ENCODE measurements at regions not wholly inside any gene's neighbourhood (a gene's known extent, or its start where the extent isn't known, plus 50 kb on each side); places are given as distances from the start of the nearest gene placed in this dataset.
"Not testable (repeated sequence)": the region's sequence is repeated elsewhere in the genome, so short reads cannot be mapped to it uniquely, and the experiment has no call there.

- H3K4me3 ChIP-seq (replicated peaks in 1 of 3; ENCODE audit: insufficient read depth in 1 of 3, low read depth in 2 of 3, low read length in 3 of 3); CTCF ChIA-PET (ENCODE audit: low intra/inter-chr PET ratio, low total read pairs); H3K9me3 ChIP-seq (ENCODE audit: low read length); H3K9ac ChIP-seq (ENCODE audit: insufficient read depth, low read depth, low read length); H3K79me2 ChIP-seq (ENCODE audit: insufficient read depth, low read length); H2AFZ ChIP-seq (ENCODE audit: low read length); H4K20me1 ChIP-seq (ENCODE audit: insufficient read depth, low read length); intact Hi-C loops (cut with micrococcal nuclease; ENCODE audit: unreplicated experiment); DNase-seq (ENCODE audit: low spot score); FAIRE-seq; BruUV-seq (replicated peaks); H3K27ac ChIP-seq (ENCODE audit: extremely low read length, insufficient read depth, low read length); H3K4me2 ChIP-seq (ENCODE audit: low read depth, low read length); in situ Hi-C loops (cut with HindIII; ENCODE audit: extremely low pct_ligation_motif_present, low pct_unique_long_range_greater_than_20kb); ATAC-seq; H3K27me3 ChIP-seq (ENCODE audit: control insufficient read depth in 1 of 2, insufficient read depth in 2 of 2, low read length in 2 of 2); H3K36me3 ChIP-seq (replicated peaks in 1 of 2; ENCODE audit: control insufficient read depth in 1 of 2, insufficient read depth in 2 of 2, low read length in 2 of 2): not testable (repeated sequence)
- WGBS (ENCODE audit: low lambda C conversion rate), result 50% methylated on average over 2 of the region's 2 CpGs
- TF ChIP-seq PPARG (CRISPR knock-in tag; conservative IDR thresholded peaks at IDR 0.05), result 0 out of 2 replicates have a peak, but pooled peaks have one; percentile 30
- POLR2A ChIA-PET, result interaction anchor here (0.6 kb wide), 1 partner anchor 145 kb away, joined by 3 read pairs; no protein-coding TSS in a partner anchor
- peaks cover 32% of the 10 kb centered on the region for H3K4me1 ChIP-seq (ENCODE audit: insufficient read depth, low read length)
Observed at GRCh38 chr2:64925930-64926722, 63.1 kb upstream of the SLC1A4 start.

GRCh38 chr2:64928813-64929212 is 60.4 kb upstream of the SLC1A4 start:
- POLR2A ChIA-PET, result no interaction called here
- FAIRE-seq, result no peak
- no peaks in the 10 kb centered on the region for H4K20me1 ChIP-seq (ENCODE audit: insufficient read depth, low read length)

More at GRCh38 chr2:64928813-64929212, 60.4 kb upstream of the SLC1A4 start:
- peaks cover 9% of the 10 kb centered on the region for H3K4me1 ChIP-seq (ENCODE audit: insufficient read depth, low read length)
- 4% methylated on average over 1 of the region's 1 CpG for WGBS (ENCODE audit: low lambda C conversion rate)
- H3K4me2 ChIP-seq (ENCODE audit: low read depth, low read length), result no peak overlapping the region
- H3K27ac ChIP-seq (ENCODE audit: extremely low read length, insufficient read depth, low read length), result no peak overlapping the region
- BruUV-seq (replicated peaks), result no TSS peak
- no peak overlapping the region for H3K9ac ChIP-seq (ENCODE audit: insufficient read depth, low read depth, low read length)
- ATAC-seq (no peak), DNase-seq (ENCODE audit: low spot score) (no peak)
- CTCF ChIA-PET (ENCODE audit: low intra/inter-chr PET ratio, low total read pairs), result no interaction called here
- H3K79me2 ChIP-seq (ENCODE audit: insufficient read depth, low read length), result no peaks in the 10 kb centered on the region
- no peaks in the 10 kb centered on the region for H3K9me3 ChIP-seq (ENCODE audit: low read length)
- no peak overlapping the region for H2AFZ ChIP-seq (ENCODE audit: low read length)
- intact Hi-C loops (cut with micrococcal nuclease; ENCODE audit: unreplicated experiment) (no loop called here), in situ Hi-C loops (cut with HindIII; ENCODE audit: extremely low pct_ligation_motif_present, low pct_unique_long_range_greater_than_20kb) (no loop called here)
- H3K36me3 ChIP-seq (replicated peaks in 1 of 2; ENCODE audit: control insufficient read depth in 1 of 2, insufficient read depth in 2 of 2, low read length in 2 of 2), result no peaks in the 10 kb centered on the region
- no peak overlapping the region for H3K4me3 ChIP-seq (replicated peaks in 1 of 3; ENCODE audit: insufficient read depth in 1 of 3, low read depth in 2 of 3, low read length in 3 of 3)
- no peak for TF ChIP-seq CREBL2 (CRISPR knock-in tag; IDR thresholded peaks at IDR 0.05; ENCODE audit: borderline replicate concordance)
- peaks cover 0 to 26% of the 10 kb centered on the region in 2 experiments; a peak in 3 of 5 replicates for H3K27me3 ChIP-seq (ENCODE audit: control insufficient read depth in 1 of 2, insufficient read depth in 2 of 2, low read length in 2 of 2)

Data from HepG2 (cell line).